ENCODE measurements at regions not wholly inside any gene's neighbourhood (a gene's known extent, or its start where the extent isn't known, plus 50 kb on each side); places are given as distances from the start of the nearest gene placed in this dataset.

GRCh38 chr3:187952849-187953248 is 201.1 kb upstream of the LPP start:
- TF ChIP-seq, protein P1, sequence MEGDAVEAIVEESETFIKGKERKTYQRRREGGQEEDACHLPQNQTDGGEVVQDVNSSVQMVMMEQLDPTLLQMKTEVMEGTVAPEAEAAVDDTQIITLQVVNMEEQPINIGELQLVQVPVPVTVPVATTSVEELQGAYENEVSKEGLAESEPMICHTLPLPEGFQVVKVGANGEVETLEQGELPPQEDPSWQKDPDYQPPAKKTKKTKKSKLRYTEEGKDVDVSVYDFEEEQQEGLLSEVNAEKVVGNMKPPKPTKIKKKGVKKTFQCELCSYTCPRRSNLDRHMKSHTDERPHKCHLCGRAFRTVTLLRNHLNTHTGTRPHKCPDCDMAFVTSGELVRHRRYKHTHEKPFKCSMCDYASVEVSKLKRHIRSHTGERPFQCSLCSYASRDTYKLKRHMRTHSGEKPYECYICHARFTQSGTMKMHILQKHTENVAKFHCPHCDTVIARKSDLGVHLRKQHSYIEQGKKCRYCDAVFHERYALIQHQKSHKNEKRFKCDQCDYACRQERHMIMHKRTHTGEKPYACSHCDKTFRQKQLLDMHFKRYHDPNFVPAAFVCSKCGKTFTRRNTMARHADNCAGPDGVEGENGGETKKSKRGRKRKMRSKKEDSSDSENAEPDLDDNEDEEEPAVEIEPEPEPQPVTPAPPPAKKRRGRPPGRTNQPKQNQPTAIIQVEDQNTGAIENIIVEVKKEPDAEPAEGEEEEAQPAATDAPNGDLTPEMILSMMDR (IDR thresholded peaks at IDR 0.05): no peak
- no peak for TF ChIP-seq POLR2A (IDR thresholded peaks at IDR 0.05)

Data from lower leg skin (tissue), 3 donors.